ENCODE measurements at regions not wholly inside any gene's neighbourhood (a gene's known extent, or its start where the extent isn't known, plus 50 kb on each side); places are given as distances from the start of the nearest gene placed in this dataset.
A peak's percentile ranks its signal among the peaks of the same experiment; 100 is the strongest.

GRCh38 chr14:52380294-52380693 is 66.2 kb downstream of the PTGER2 start:
- DNase-seq (ENCODE audit: extremely low spot score): peak; percentile 57
- TF ChIP-seq CTCF (IDR thresholded peaks at IDR 0.05; ENCODE audit: control extremely low read depth, extremely low read depth, low read depth, missing control alignments): no peak
- POLR2A ChIA-PET: no interaction called here
- CTCF ChIA-PET: interaction anchor here (1.0 to 4.2 kb wide), 3 partner anchors 22 to 95 kb away, joined by 3 to 12 read pairs (median 3); no protein-coding TSS in a partner anchor

All from GM10248 (cell line).